ENCODE measurements at regions not wholly inside any gene's neighbourhood (a gene's known extent, or its start where the extent isn't known, plus 50 kb on each side); places are given as distances from the start of the nearest gene placed in this dataset.

GRCh38 chr5:43815497-43815896 is 212.5 kb downstream of the NNT start:
- no peak for DNase-seq
- H3K9me3 ChIP-seq (replicated peaks in 1 of 2; ENCODE audit: control insufficient read depth in 1 of 2, insufficient read depth in 1 of 2, low read length in 2 of 2): peaks cover 23 to 25% of the 10 kb centered on the region in 2 donors
- no peaks in the 10 kb centered on the region for H4K20me1 ChIP-seq (ENCODE audit: insufficient read depth, low read length)
- intact Hi-C loops (cut with micrococcal nuclease): no loop called here
- H3K4me3 ChIP-seq (replicated peaks in 1 of 3; ENCODE audit: low read depth in 2 of 3, low read length in 3 of 3): no peak overlapping the region
- Mint-ChIP-seq H3K4me1 (no peaks in the 10 kb centered on the region), H3K9me3 (peaks cover 17 to 41% (median 24%) of the 10 kb centered on the region in 7 donors), H3K36me3 (no peaks in the 10 kb centered on the region), H3K4me3 (no peak overlapping the region), H3K27me3 (ENCODE audit: low read depth in 3 of 3) (peaks cover 0 to 3% (median 0%) of the 10 kb centered on the region in 3 donors), H3K27ac (no peak overlapping the region)
- H2AFZ ChIP-seq (ENCODE audit: insufficient read depth, low read depth, low read length, poor library complexity, severe bottlenecking): no peak overlapping the region
- H3K4me1 ChIP-seq (ENCODE audit: control insufficient read depth in 1 of 2, insufficient read depth in 2 of 2, low read length in 2 of 2): no peaks in the 10 kb centered on the region
- H3K27ac ChIP-seq (ENCODE audit: low read depth in 1 of 2, low read length in 2 of 2): no peak overlapping the region
- no peak overlapping the region for H3K9ac ChIP-seq (ENCODE audit: insufficient read depth, low read length, poor library complexity, severe bottlenecking)
- TF ChIP-seq CTCF (IDR thresholded peaks at IDR 0.05): no peak
- H3K79me2 ChIP-seq (ENCODE audit: insufficient read depth, low read length): no peaks in the 10 kb centered on the region
- H3K4me2 ChIP-seq (replicated peaks; ENCODE audit: extremely low read depth, low read length, poor library complexity, severe bottlenecking): no peak overlapping the region
- no peaks in the 10 kb centered on the region for H3K27me3 ChIP-seq (ENCODE audit: control insufficient read depth in 2 of 2, insufficient read depth in 2 of 2, low read length in 2 of 2)
- no peaks in the 10 kb centered on the region for H3K36me3 ChIP-seq (replicated peaks in 1 of 2; ENCODE audit: control insufficient read depth in 1 of 2, insufficient read depth in 2 of 2, low read length in 2 of 2)

- no peaks in the 10 kb centered on the region for H3K36me3 Mint-ChIP-seq
- DNase-seq: no peak
- no peaks in the 10 kb centered on the region for H3K36me3 ChIP-seq (replicated peaks in 1 of 2; ENCODE audit: control insufficient read depth in 1 of 2, insufficient read depth in 2 of 2, low read length in 2 of 2)
Observed at GRCh38 chr5:43804723-43805122, 201.7 kb downstream of the NNT start.

More at GRCh38 chr5:43804723-43805122, 201.7 kb downstream of the NNT start:
- H3K79me2 ChIP-seq (ENCODE audit: insufficient read depth, low read length): no peaks in the 10 kb centered on the region
- no peak overlapping the region for H3K9ac ChIP-seq (ENCODE audit: insufficient read depth, low read length, poor library complexity, severe bottlenecking)
- Mint-ChIP-seq H3K27me3 (ENCODE audit: low read depth in 3 of 3) (no peaks in the 10 kb centered on the region), H3K27ac (no peak overlapping the region), H3K4me3 (no peak overlapping the region), H3K4me1 (no peaks in the 10 kb centered on the region), H3K9me3 (peaks cover 0 to 4% (median 2%) of the 10 kb centered on the region in 7 donors)
- H3K27me3 ChIP-seq (ENCODE audit: control insufficient read depth in 2 of 2, insufficient read depth in 2 of 2, low read length in 2 of 2): no peaks in the 10 kb centered on the region
- H3K4me3 ChIP-seq (replicated peaks in 1 of 3; ENCODE audit: low read depth in 2 of 3, low read length in 3 of 3): no peak overlapping the region
- TF ChIP-seq CTCF (IDR thresholded peaks at IDR 0.05): no peak
- no peaks in the 10 kb centered on the region for H4K20me1 ChIP-seq (ENCODE audit: insufficient read depth, low read length)
- H3K4me1 ChIP-seq (ENCODE audit: control insufficient read depth in 1 of 2, insufficient read depth in 2 of 2, low read length in 2 of 2): no peaks in the 10 kb centered on the region
- H3K9me3 ChIP-seq (replicated peaks in 1 of 2; ENCODE audit: control insufficient read depth in 1 of 2, insufficient read depth in 1 of 2, low read length in 2 of 2): no peaks in the 10 kb centered on the region
- H3K27ac ChIP-seq (ENCODE audit: low read depth in 1 of 2, low read length in 2 of 2): no peak overlapping the region
- H3K4me2 ChIP-seq (replicated peaks; ENCODE audit: extremely low read depth, low read length, poor library complexity, severe bottlenecking): no peak overlapping the region
- intact Hi-C loops (cut with micrococcal nuclease): no loop called here
- H2AFZ ChIP-seq (ENCODE audit: insufficient read depth, low read depth, low read length, poor library complexity, severe bottlenecking): no peak overlapping the region
